Eye (tissue), 1 donor: ENCODE measurements at regions not wholly inside any gene's neighbourhood (a gene's known extent, or its start where the extent isn't known, plus 50 kb on each side); places are given as distances from the start of the nearest gene placed in this dataset.
"Not testable (repeated sequence)": the region's sequence is repeated elsewhere in the genome, so short reads cannot be mapped to it uniquely, and the experiment has no call there.

Source experiments
- DNase-seq: peaks from one replicate; pipeline ENCODE4 v3.0.0-alpha.2; 2015

GRCh38 chr14:106026026-106026425 is 499.6 kb downstream of the TMEM121 start:
- DNase-seq = no peak

GRCh38 chr14:106027759-106028158 is 501.4 kb downstream of the TMEM121 start:
- DNase-seq = not testable (repeated sequence)

- DNase-seq = no peak
Observed at GRCh38 chr14:106029959-106030358, 503.6 kb downstream of the TMEM121 start.

- DNase-seq = no peak
Observed at GRCh38 chr14:106037380-106037779, 511.0 kb downstream of the TMEM121 start.

- no peak for DNase-seq
Observed at GRCh38 chr14:106038263-106038662, 511.9 kb downstream of the TMEM121 start.

- DNase-seq = no peak
Observed at GRCh38 chr14:106039400-106039799, 513.0 kb downstream of the TMEM121 start.

- no peak for DNase-seq
Observed at GRCh38 chr14:106044515-106044914, 518.1 kb downstream of the TMEM121 start.

- no peak for DNase-seq
Observed at GRCh38 chr14:106044949-106045596, 518.7 kb downstream of the TMEM121 start.

GRCh38 chr14:106051796-106052195 is 525.4 kb downstream of the TMEM121 start:
- DNase-seq = no peak

- no peak for DNase-seq
Observed at GRCh38 chr14:106055289-106055688, 528.9 kb downstream of the TMEM121 start.

GRCh38 chr14:106058342-106058741 is 532.0 kb downstream of the TMEM121 start:
- DNase-seq = no peak

- no peak for DNase-seq
Observed at GRCh38 chr14:106060276-106060975, 534.0 kb downstream of the TMEM121 start.

- DNase-seq = not testable (repeated sequence)
Observed at GRCh38 chr14:106061877-106062500, 535.6 kb downstream of the TMEM121 start.

- DNase-seq = no peak
Observed at GRCh38 chr14:106062502-106063272, 536.3 kb downstream of the TMEM121 start.

- no peak for DNase-seq
Observed at GRCh38 chr14:106067935-106068334, 541.6 kb downstream of the TMEM121 start.

GRCh38 chr14:106069804-106070625 is 543.6 kb downstream of the TMEM121 start:
- DNase-seq = no peak

- no peak for DNase-seq
Observed at GRCh38 chr14:106080922-106081321, 554.5 kb downstream of the TMEM121 start.

- DNase-seq = not testable (repeated sequence)
Observed at GRCh38 chr14:106081721-106082120, 555.3 kb downstream of the TMEM121 start.

GRCh38 chr14:106083082-106083481 is 556.7 kb downstream of the TMEM121 start:
- DNase-seq = no peak

- DNase-seq = no peak
Observed at GRCh38 chr14:106087837-106088236, 561.5 kb downstream of the TMEM121 start.

- not testable (repeated sequence) for DNase-seq
Observed at GRCh38 chr14:106088860-106089259, 562.5 kb downstream of the TMEM121 start.

- DNase-seq = no peak
Observed at GRCh38 chr14:106094654-106095189, 568.3 kb downstream of the TMEM121 start.
